ENCODE measurements at regions not wholly inside any gene's neighbourhood (a gene's known extent, or its start where the extent isn't known, plus 50 kb on each side); places are given as distances from the start of the nearest gene placed in this dataset. TPM values are rescaled to one million over a fixed set of nuclear protein-coding genes. Genes with fewer than 3 reads are reported as not detected.

Small RNA genes in the stretch of these regions (small RNA-seq; reads per million reads assigned to genes)
- 4,595 reads per million, percentile 100 among the genes with 10 or more reads in this experiment for gene RF00100
- gene RNU1-59P, result not detected
